Activated CD4-positive, alpha-beta T cell treated with anti-CD3 and anti-CD28 coated beads, Interleukin-10, Interleukin-2, amounts not matched to agents 100 ng/mL and 50 ng/mL, durations not matched to agents 16 hours and 8 hours (primary cell): ENCODE measurements at regions not wholly inside any gene's neighbourhood (a gene's known extent, or its start where the extent isn't known, plus 50 kb on each side); places are given as distances from the start of the nearest gene placed in this dataset.

Experiments used
- DNase-seq: peaks from one replicate; pipeline ENCODE4 v3.0.0-alpha.2; 2020

DNA sequence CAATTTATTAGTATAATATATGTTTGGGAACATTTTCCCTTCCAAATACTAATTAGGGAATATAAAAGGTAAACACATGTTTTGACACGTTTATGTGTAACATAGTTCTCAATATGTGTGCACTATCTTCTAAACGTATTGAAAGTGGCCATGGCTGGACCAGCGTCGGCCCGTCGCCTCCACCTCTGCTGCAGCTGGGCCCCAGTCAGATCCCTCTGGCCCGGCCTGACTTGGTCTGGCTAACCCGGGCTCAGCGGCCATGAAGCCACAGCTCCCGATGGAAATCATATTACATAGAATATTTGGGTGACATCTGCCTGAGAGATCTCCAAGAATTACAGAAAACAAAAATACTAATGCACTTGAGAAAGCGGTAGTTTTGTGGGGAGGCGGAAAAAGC lies 474.4 kb upstream of the CDH2 start:
- DNase-seq, result no peak

GRCh38 chr18:28650860-28651259 lies 473.9 kb upstream of the CDH2 start:
- DNase-seq, result no peak

GRCh38 chr18:28647961-28648360 lies 471.0 kb upstream of the CDH2 start:
- no peak for DNase-seq

DNA sequence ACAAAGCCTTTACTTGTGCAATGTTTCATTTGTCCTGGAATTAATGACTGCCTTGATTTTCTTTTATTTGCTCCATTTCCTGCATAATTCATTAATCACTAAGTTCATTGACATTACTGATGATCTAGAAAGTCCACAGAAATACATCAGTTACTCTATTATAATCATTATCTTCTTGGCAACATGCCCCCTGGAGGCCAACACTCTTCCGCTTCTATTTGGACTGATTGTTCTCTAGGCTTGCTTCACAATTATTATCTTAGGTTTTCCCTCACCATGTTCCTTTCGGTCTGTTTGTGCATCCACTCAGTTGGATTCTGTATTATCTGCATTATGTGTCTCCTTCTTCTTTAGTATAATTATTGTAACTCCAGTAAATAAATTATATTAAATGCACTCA lies 461.0 kb upstream of the CDH2 start:
- no peak for DNase-seq

GRCh38 chr18:28635530-28635929 lies 458.6 kb upstream of the CDH2 start:
- DNase-seq, result no peak

GRCh38 chr18:28626756-28627155 lies 449.8 kb upstream of the CDH2 start:
- no peak for DNase-seq

GRCh38 chr18:28607991-28608390 lies 431.1 kb upstream of the CDH2 start:
- no peak for DNase-seq

- DNase-seq, result no peak
Measured at GRCh38 chr18:28606686-28607085, 429.8 kb upstream of the CDH2 start.

- no peak for DNase-seq
Measured at GRCh38 chr18:28602391-28602790, 425.5 kb upstream of the CDH2 start.

DNA sequence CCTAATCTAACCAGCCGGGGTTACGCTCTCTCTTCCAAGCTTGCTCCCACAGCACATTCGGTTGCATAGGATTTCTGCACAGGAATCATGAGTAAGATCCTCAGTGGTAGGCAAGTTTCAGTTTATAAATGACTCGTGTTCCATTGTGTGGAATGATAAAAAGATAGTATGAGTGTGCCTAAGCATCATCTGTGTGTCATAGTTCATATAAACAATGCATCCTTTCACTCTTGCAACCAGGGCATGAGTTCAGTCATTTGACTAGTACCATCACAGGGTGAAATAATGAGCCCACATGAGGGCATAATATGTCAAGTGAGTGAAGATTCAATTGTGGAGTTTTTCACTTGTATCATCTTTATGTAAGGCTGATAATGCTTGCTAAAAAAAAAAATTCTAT lies 417.1 kb upstream of the CDH2 start:
- no peak for DNase-seq

- no peak for DNase-seq
Measured at GRCh38 chr18:28588884-28589549, 412.1 kb upstream of the CDH2 start.

DNA sequence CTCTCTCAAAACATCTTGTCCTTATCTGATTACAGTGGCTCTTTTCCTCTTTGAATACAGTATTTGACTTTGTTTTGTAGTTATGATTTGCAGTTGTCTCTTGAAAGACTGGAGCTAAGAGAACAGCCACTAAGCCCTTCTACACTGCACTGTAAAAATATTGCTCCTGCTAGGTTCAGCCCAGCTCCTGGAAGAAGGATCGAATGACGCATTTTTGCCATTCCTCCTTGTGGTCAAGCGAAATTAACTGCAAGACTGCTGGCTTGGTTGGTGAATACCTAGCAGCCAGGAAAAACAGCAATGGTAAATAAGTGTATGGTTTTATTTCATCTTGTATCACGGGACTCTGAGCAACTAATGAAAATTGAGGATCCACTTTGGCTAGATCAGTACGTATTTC lies 407.8 kb upstream of the CDH2 start:
- no peak for DNase-seq

- DNase-seq, result no peak
Measured at GRCh38 chr18:28582724-28583123, 405.8 kb upstream of the CDH2 start.

GRCh38 chr18:28581521-28582071 lies 404.7 kb upstream of the CDH2 start:
- DNase-seq, result no peak

GRCh38 chr18:28576941-28577340 lies 400.0 kb upstream of the CDH2 start:
- DNase-seq, result no peak

DNA sequence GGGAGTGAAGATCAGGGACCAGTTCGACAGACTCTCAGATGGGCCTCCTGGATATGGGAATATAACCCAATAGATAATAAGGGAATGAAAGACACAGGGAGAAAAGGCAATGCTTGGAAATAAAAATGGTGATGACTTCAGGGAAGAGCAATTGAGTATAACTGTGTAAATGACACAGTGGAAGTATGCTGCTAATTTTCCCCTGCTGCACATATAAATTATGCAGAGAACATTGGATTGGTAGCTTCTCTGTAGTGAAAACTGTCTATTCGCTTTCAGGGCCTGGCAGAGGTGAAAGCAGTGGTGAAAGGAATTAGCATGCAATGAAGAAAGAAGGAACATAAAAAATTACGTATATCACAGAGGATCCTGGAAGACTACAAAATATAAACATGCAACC lies 398.2 kb upstream of the CDH2 start:
- no peak for DNase-seq

GRCh38 chr18:28574175-28574574 lies 397.2 kb upstream of the CDH2 start:
- no peak for DNase-seq

GRCh38 chr18:28571929-28572328 lies 395.0 kb upstream of the CDH2 start:
- DNase-seq, result no peak

DNA sequence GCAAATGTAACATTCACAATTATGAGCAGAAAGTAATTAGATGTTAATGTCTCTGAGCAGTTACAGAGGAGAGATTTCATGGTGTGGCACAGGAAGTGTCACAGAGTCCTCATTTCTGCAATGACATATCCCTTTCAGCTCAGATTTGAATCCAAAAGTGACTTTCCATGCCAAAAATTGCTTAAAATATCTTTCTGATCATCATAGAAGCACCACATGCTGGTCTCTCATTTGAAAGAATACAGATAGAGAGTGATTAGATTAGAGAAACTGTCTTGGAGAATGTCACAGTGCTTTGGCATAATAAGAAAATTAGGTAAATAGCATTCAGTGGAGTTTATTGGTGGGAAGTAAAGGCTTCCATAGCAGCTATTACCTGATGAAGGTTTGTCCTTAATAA lies 383.4 kb upstream of the CDH2 start:
- no peak for DNase-seq

- DNase-seq, result no peak
Measured at GRCh38 chr18:28559511-28559910, 382.6 kb upstream of the CDH2 start.

- DNase-seq, result no peak
Measured at GRCh38 chr18:28541934-28542333, 365.0 kb upstream of the CDH2 start.

- no peak for DNase-seq
Measured at GRCh38 chr18:28541276-28541930, 364.5 kb upstream of the CDH2 start.

- no peak for DNase-seq
Measured at GRCh38 chr18:28529644-28530043, 352.7 kb upstream of the CDH2 start.

DNA sequence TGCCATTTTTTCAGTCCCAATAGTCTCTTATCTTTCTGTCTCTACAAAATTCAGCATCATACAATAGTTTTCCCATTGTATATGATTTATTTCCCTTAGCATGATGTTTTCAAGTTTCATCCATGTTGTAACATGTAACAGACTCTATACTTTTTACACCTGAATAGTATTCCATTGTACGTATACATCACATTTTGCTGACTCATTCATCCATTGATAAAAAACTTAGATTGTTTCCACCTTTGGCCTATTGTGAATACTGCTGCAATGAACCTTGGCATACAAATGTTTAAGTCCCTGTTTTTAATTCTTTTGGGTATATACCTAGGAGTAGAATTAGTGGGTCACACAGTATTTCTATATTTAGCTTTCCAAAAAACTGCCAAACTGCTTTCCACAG lies 349.3 kb upstream of the CDH2 start:
- no peak for DNase-seq
